Esophagus muscularis mucosa (tissue), 4 donors: ENCODE measurements at regions not wholly inside any gene's neighbourhood (a gene's known extent, or its start where the extent isn't known, plus 50 kb on each side); places are given as distances from the start of the nearest gene placed in this dataset.

Experiments
- EP300 ChIP-seq: sonication (generic); formaldehyde crosslinking; IDR thresholded peaks from one replicate; pipeline ENCODE4 v1.6.1; 2017; ENCODE audit warnings: antibody characterized with exemption
- POLR2A ChIP-seq: fragments of 450-650 bp; IDR thresholded peaks from one replicate; pipeline ENCODE4 v1.6.1; 2017; ENCODE audit warnings: antibody characterized with exemption, moderate library complexity, mild to moderate bottlenecking, low read depth
- POLR2AphosphoS5 ChIP-seq, 2 donors: sonication (generic); formaldehyde crosslinking; IDR thresholded peaks; one replicate each; pipeline ENCODE4 v1.6.1; 2017; ENCODE audit warnings: antibody characterized with exemption in 2 of 2
- TF ChIP-seq, protein P1 (sequence below), 3 experiments: fragments of 200-600 bp in 2 of 3; fragments of 450-650 bp in 1 of 3; sonication (generic) in 2 of 3; IDR thresholded peaks; one replicate each; pipeline ENCODE4 v1.5.1; 2017 to 2019; ENCODE audit warnings: antibody characterized with exemption in 3 of 3, mild to moderate bottlenecking in 2 of 3, moderate library complexity in 1 of 3

DNA sequence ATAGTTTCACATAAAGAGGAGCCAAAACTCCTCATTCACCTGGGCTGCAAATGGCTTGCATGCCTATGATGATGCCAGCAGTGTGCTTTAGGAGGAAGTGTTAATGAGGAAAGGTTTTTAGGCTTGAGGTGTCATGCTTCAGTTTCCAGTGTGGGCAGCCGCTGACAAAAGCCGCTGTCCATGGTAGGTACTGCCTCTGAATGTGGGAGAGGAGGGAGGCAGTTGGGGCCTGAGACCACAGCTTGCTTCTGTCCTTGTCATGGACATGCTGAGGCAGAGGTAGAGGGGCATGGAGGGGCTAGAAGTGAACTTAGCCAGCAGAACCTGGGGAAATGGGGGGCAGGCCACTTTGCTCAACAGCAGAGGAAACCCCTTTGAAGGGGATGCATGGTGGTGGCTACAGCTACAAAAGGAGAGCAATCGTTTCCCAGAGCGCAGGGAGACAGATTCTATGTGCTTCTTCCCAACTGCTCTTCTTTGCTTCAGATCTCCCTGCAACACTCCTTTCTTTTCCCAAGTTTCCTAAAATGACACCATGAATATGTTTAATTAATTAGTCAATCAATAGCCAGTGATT, 372.1 kb upstream of the CNR1 start:
- TF ChIP-seq, protein P1, sequence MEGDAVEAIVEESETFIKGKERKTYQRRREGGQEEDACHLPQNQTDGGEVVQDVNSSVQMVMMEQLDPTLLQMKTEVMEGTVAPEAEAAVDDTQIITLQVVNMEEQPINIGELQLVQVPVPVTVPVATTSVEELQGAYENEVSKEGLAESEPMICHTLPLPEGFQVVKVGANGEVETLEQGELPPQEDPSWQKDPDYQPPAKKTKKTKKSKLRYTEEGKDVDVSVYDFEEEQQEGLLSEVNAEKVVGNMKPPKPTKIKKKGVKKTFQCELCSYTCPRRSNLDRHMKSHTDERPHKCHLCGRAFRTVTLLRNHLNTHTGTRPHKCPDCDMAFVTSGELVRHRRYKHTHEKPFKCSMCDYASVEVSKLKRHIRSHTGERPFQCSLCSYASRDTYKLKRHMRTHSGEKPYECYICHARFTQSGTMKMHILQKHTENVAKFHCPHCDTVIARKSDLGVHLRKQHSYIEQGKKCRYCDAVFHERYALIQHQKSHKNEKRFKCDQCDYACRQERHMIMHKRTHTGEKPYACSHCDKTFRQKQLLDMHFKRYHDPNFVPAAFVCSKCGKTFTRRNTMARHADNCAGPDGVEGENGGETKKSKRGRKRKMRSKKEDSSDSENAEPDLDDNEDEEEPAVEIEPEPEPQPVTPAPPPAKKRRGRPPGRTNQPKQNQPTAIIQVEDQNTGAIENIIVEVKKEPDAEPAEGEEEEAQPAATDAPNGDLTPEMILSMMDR (IDR thresholded peaks at IDR 0.05) = no peak
- TF ChIP-seq POLR2A (no peak), POLR2AphosphoS5 (IDR thresholded peaks at IDR 0.05) (no peak), EP300 (no peak)
